ENCODE measurements at regions not wholly inside any gene's neighbourhood (a gene's known extent, or its start where the extent isn't known, plus 50 kb on each side); places are given as distances from the start of the nearest gene placed in this dataset.

GRCh38 chr3:880371-880770, 212.5 kb upstream of the CNTN6 start:
- TF ChIP-seq CTCF (IDR thresholded peaks at IDR 0.05), result no peak
- TF ChIP-seq ZFX (IDR thresholded peaks at IDR 0.05; ENCODE audit: borderline replicate concordance), result no peak
